H9 (cell line): ENCODE measurements at regions not wholly inside any gene's neighbourhood (a gene's known extent, or its start where the extent isn't known, plus 50 kb on each side); places are given as distances from the start of the nearest gene placed in this dataset.

ENCODE experiments used
- DNase-seq: peaks from one replicate; pipeline ENCODE4 v3.0.0-alpha.2; 2017
- H2AFZ ChIP-seq: one replicate; pipeline ENCODE4 v1.6.1; 2013; ENCODE audit warnings: mild to moderate bottlenecking, low read length, control low read depth, moderate library complexity
- H2AK5ac ChIP-seq: 2 replicates; pipeline ENCODE4 v1.6.1; 2013; ENCODE audit warnings: low read length, control low read depth, mixed read lengths; ENCODE audit not compliant: insufficient read length
- H2BK120ac ChIP-seq: one replicate; pipeline ENCODE4 v1.6.1; 2013; ENCODE audit warnings: low read depth, mild to moderate bottlenecking, low read length, control low read depth, inconsistent platforms; ENCODE audit not compliant: poor library complexity, severe bottlenecking
- H2BK12ac ChIP-seq: 2 replicates; pipeline ENCODE4 v1.6.1; 2013; ENCODE audit warnings: low read length, control low read depth, mixed read lengths, low read depth; ENCODE audit not compliant: insufficient read length
- H2BK15ac ChIP-seq: 2 replicates; pipeline ENCODE4 v1.6.1; 2013; ENCODE audit warnings: low read depth, low read length, control low read depth
- H2BK20ac ChIP-seq: one replicate; pipeline ENCODE4 v1.6.1; 2013; ENCODE audit warnings: low read depth, mild to moderate bottlenecking, low read length, control low read depth, inconsistent platforms; ENCODE audit not compliant: poor library complexity, severe bottlenecking
- H2BK5ac ChIP-seq: 2 replicates; pipeline ENCODE4 v1.6.1; 2013; ENCODE audit warnings: low read length, control low read depth, mixed read lengths; ENCODE audit not compliant: insufficient read length
- H3K14ac ChIP-seq: 2 replicates; pipeline ENCODE4 v1.6.1; 2013; ENCODE audit warnings: low read length, control low read depth; ENCODE audit not compliant: insufficient read depth
- H3K18ac ChIP-seq: 2 replicates; pipeline ENCODE4 v1.6.1; 2013; ENCODE audit warnings: low read depth, mild to moderate bottlenecking, mixed read lengths, low read length, control low read depth; ENCODE audit not compliant: insufficient read length
- H3K23ac ChIP-seq: 2 replicates; pipeline ENCODE4 v1.6.1; 2013; ENCODE audit warnings: low read length, control low read depth, mixed read lengths, low read depth; ENCODE audit not compliant: insufficient read length
- H3K23me2 ChIP-seq: 2 replicates; pipeline ENCODE4 v1.6.1; 2013; ENCODE audit warnings: low read depth, mild to moderate bottlenecking, mixed read lengths, low read length, control low read depth; ENCODE audit not compliant: insufficient read length, poor library complexity, severe bottlenecking
- H3K27ac ChIP-seq: 2 replicates; pipeline ENCODE4 v1.5.1; 2013; ENCODE audit warnings: low read length, control low read depth, mixed read lengths, low read depth; ENCODE audit not compliant: insufficient read length
- H3K27me3 ChIP-seq: 2 replicates; pipeline ENCODE4 v1.6.1; 2013; ENCODE audit warnings: low read length, control low read depth, inconsistent platforms; ENCODE audit not compliant: insufficient read depth
- H3K4ac ChIP-seq: 2 replicates; pipeline ENCODE4 v1.6.1; 2013; ENCODE audit warnings: low read depth, mild to moderate bottlenecking, control low read depth, inconsistent platforms, low read length, moderate library complexity
- H3K4me1 ChIP-seq: 2 replicates; pipeline ENCODE4 v1.6.1; 2013; ENCODE audit warnings: low read length, control low read depth, inconsistent platforms; ENCODE audit not compliant: insufficient read depth
- H3K4me2 ChIP-seq: 2 replicates; pipeline ENCODE4 v1.6.1; 2013; ENCODE audit warnings: low read length, control low read depth, mixed read lengths; ENCODE audit not compliant: insufficient read length, insufficient read depth
- H3K56ac ChIP-seq: 2 replicates; pipeline ENCODE4 v1.6.1; 2013; ENCODE audit warnings: low read depth, mild to moderate bottlenecking, mixed read lengths, low read length, control low read depth; ENCODE audit not compliant: insufficient read length
- H3K79me1 ChIP-seq: 2 replicates; pipeline ENCODE4 v1.6.1; 2013; ENCODE audit warnings: low read depth, mild to moderate bottlenecking, moderate library complexity, low read length, control low read depth, inconsistent platforms; ENCODE audit not compliant: insufficient read depth, poor library complexity, severe bottlenecking
- H3K79me2 ChIP-seq: 2 replicates; pipeline ENCODE4 v1.6.1; 2013; ENCODE audit warnings: low read length, control low read depth, inconsistent platforms; ENCODE audit not compliant: insufficient read depth
- H3K9ac ChIP-seq: 2 replicates; pipeline ENCODE4 v1.6.1; 2013; ENCODE audit warnings: low read length, control low read depth, mixed read lengths; ENCODE audit not compliant: insufficient read length; ENCODE audit errors: extremely low read depth
- H3K9me3 ChIP-seq: one replicate; pipeline ENCODE4 v1.6.1; 2013; ENCODE audit warnings: low read depth, low read length, inconsistent platforms; ENCODE audit not compliant: control insufficient read depth
- H3T11ph ChIP-seq: one replicate; pipeline ENCODE4 v1.6.1; 2013; ENCODE audit warnings: mild to moderate bottlenecking, low read length, control low read depth, inconsistent platforms
- H4K20me1 ChIP-seq: one replicate; pipeline ENCODE4 v1.6.1; 2013; ENCODE audit not compliant: control insufficient read depth, insufficient read length, insufficient read depth
- H4K5ac ChIP-seq: 2 replicates; pipeline ENCODE4 v1.6.1; 2013; ENCODE audit warnings: low read depth, mild to moderate bottlenecking, mixed read lengths, low read length, control low read depth; ENCODE audit not compliant: insufficient read length
- H4K8ac ChIP-seq: replicated peaks from 2 replicates; pipeline ENCODE4 v1.6.1; 2013; ENCODE audit warnings: low read length, control low read depth, mixed read lengths, low read depth; ENCODE audit not compliant: insufficient read length
- H4K91ac ChIP-seq: 2 replicates; pipeline ENCODE4 v1.6.1; 2013; ENCODE audit warnings: low read depth, mild to moderate bottlenecking, moderate library complexity, mixed read lengths, low read length, control low read depth; ENCODE audit not compliant: insufficient read length
- H3K27ac Mint-ChIP-seq, 3 experiments: 2 replicates in 2 of 3; 3 replicates in 1 of 3; pipeline ENCODE4 v1.8.0; 2020 to 2021; ENCODE audit warnings: mixed read lengths in 3 of 3, mild to moderate bottlenecking in 1 of 3, moderate library complexity in 1 of 3
- H3K27me3 Mint-ChIP-seq: 2 replicates; pipeline ENCODE4 v1.8.0; 2021; ENCODE audit warnings: low read depth, mild to moderate bottlenecking, moderate library complexity, mixed read lengths
- H3K36me3 Mint-ChIP-seq, 3 experiments: 2 replicates in 2 of 3; 3 replicates in 1 of 3; pipeline ENCODE4 v1.8.0; 2020 to 2021; ENCODE audit warnings: low read depth in 3 of 3, mixed read lengths in 3 of 3; ENCODE audit not compliant: insufficient read depth in 1 of 3
- H3K4me1 Mint-ChIP-seq, 2 experiments: 2 replicates each; pipeline ENCODE4 v1.8.0; 2020; ENCODE audit warnings: mixed read lengths in 2 of 2
- H3K4me3 Mint-ChIP-seq, 2 experiments: 2 replicates in 1 of 2; 3 replicates in 1 of 2; pipeline ENCODE4 v1.8.0; 2020 to 2021; ENCODE audit warnings: mild to moderate bottlenecking in 2 of 2, mixed read lengths in 2 of 2, moderate library complexity in 1 of 2
- H3K9me3 Mint-ChIP-seq, 2 experiments: 2 replicates in 1 of 2; 3 replicates in 1 of 2; pipeline ENCODE4 v1.8.0; 2020; ENCODE audit warnings: mild to moderate bottlenecking in 2 of 2, mixed read lengths in 2 of 2, moderate library complexity in 1 of 2
- WGBS: extraction: QIAGEN DNeasy Blood & Tissue Kit; methylation state at CpG from one replicate; pipeline ENCODE4 v1.1.7; 2013; ENCODE audit warnings: missing lambda C conversion rate, low lambda C conversion rate, mixed read lengths; ENCODE audit not compliant: insufficient read length; ENCODE audit errors: extremely low coverage; 5-methylcytosine and 5-hydroxymethylcytosine counted together
- TF ChIP-seq, protein P1 (sequence below): fragments of 200-600 bp; sonication (generic); conservative IDR thresholded peaks from 3 replicates; pipeline ENCODE4 v1.8.0; 2021; ENCODE audit warnings: antibody characterized with exemption, mild to moderate bottlenecking

DNA sequence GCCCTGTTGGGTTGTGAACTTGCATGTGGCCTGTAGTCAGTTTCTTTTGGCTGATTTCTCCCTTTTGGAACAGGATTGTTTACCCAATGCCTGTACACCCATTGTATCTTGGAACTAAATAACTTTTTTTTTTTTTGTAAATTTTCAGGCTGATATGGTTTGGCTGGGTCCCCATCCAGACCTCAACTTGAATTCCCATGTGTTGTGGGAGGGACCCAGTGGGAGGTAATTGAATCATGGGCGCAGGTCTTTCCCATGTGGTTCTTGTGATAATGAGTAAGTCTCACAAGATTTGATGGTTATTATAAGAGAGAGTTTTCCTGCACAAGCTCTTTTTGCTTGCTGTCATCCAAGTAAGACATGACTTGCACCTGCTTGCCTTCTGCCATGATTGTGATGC lies 253.8 kb upstream of the GBE1 start:
- H3K27me3 ChIP-seq, result no peaks in the 10 kb centered on the region
- H3K79me1 ChIP-seq, result no peaks in the 10 kb centered on the region
- H4K20me1 ChIP-seq, result no peaks in the 10 kb centered on the region
- H3K23ac ChIP-seq, result no peak overlapping the region
- TF ChIP-seq, protein P1, sequence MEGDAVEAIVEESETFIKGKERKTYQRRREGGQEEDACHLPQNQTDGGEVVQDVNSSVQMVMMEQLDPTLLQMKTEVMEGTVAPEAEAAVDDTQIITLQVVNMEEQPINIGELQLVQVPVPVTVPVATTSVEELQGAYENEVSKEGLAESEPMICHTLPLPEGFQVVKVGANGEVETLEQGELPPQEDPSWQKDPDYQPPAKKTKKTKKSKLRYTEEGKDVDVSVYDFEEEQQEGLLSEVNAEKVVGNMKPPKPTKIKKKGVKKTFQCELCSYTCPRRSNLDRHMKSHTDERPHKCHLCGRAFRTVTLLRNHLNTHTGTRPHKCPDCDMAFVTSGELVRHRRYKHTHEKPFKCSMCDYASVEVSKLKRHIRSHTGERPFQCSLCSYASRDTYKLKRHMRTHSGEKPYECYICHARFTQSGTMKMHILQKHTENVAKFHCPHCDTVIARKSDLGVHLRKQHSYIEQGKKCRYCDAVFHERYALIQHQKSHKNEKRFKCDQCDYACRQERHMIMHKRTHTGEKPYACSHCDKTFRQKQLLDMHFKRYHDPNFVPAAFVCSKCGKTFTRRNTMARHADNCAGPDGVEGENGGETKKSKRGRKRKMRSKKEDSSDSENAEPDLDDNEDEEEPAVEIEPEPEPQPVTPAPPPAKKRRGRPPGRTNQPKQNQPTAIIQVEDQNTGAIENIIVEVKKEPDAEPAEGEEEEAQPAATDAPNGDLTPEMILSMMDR, result no peak
- no peaks in the 10 kb centered on the region for H3K4me1 Mint-ChIP-seq
- no peak overlapping the region for H3T11ph ChIP-seq
- H3K4me2 ChIP-seq, result no peak overlapping the region
- peaks cover 13 to 38% (median 17%) of the 10 kb centered on the region in 3 experiments for H3K36me3 Mint-ChIP-seq
- H4K91ac ChIP-seq, result no peak overlapping the region
- no peak overlapping the region for H2BK120ac ChIP-seq
- H3K18ac ChIP-seq, result no peak overlapping the region
- H3K9me3 ChIP-seq, result peaks cover 17% of the 10 kb centered on the region
- H3K27ac ChIP-seq, result no peak overlapping the region
- no peak overlapping the region for H4K5ac ChIP-seq
- H2AK5ac ChIP-seq, result no peak overlapping the region
- no peak overlapping the region for H2AFZ ChIP-seq
- no CpG with 5 or more reads among the region's 1 CpG for WGBS
- H3K4ac ChIP-seq, result no peak overlapping the region
- no peak overlapping the region for H3K27ac Mint-ChIP-seq
- H3K23me2 ChIP-seq, result no peaks in the 10 kb centered on the region
- no peak for DNase-seq
- H2BK20ac ChIP-seq, result no peak overlapping the region
- H2BK12ac ChIP-seq, result no peak overlapping the region
- no peaks in the 10 kb centered on the region for H3K27me3 Mint-ChIP-seq
- peaks cover 17 to 31% of the 10 kb centered on the region in 2 experiments; a peak in 4 of 5 replicates for H3K9me3 Mint-ChIP-seq
- H3K56ac ChIP-seq, result no peak overlapping the region
- no peak overlapping the region for H4K8ac ChIP-seq
- no peak overlapping the region for H3K14ac ChIP-seq
- H3K4me3 Mint-ChIP-seq, result no peak overlapping the region
- H3K4me1 ChIP-seq, result no peaks in the 10 kb centered on the region
- H2BK5ac ChIP-seq, result no peak overlapping the region
- no peak overlapping the region for H3K9ac ChIP-seq
- H2BK15ac ChIP-seq, result no peak overlapping the region
- H3K79me2 ChIP-seq, result no peaks in the 10 kb centered on the region
